GM19452 (cell line): ENCODE measurements at regions not wholly inside any gene's neighbourhood (a gene's known extent, or its start where the extent isn't known, plus 50 kb on each side); places are given as distances from the start of the nearest gene placed in this dataset.

ENCODE experiments used
- ATAC-seq: cut with Tn5 transposase; IDR thresholded peaks from one replicate; pipeline ENCODE4 v1.9.1; 2021; ENCODE audit not compliant: unreplicated experiment

- ATAC-seq, result no peak
These were observed 58.7 kb upstream of the FAM83B start for GRCh38 chr6:54787825-54788224.
